ENCODE measurements at regions not wholly inside any gene's neighbourhood (a gene's known extent, or its start where the extent isn't known, plus 50 kb on each side); places are given as distances from the start of the nearest gene placed in this dataset.
"Not testable (repeated sequence)": the region's sequence is repeated elsewhere in the genome, so short reads cannot be mapped to it uniquely, and the experiment has no call there.

DNA sequence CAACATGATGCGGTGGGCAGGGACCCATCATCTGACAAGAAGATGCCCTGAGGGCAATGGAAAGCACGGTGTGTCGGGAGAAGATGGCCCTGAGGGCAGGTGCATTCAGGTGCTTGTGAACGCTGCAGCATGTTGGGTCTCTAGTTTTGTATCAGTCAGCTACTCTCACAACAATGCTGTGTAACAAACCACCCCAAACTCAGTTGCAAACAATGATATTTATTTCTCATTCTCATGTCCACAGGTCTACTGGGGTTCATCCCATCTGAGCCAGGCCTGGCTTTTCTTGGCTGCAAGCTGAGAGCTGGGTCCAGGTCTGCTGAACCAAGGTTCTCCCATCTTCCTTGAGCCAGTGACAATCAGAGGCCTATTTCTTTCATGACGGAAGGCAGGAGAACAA, 461.6 kb downstream of the PREX1 start:
- no peak for DNase-seq (ENCODE audit: extremely low read depth, low read depth, low spot score)

DNA sequence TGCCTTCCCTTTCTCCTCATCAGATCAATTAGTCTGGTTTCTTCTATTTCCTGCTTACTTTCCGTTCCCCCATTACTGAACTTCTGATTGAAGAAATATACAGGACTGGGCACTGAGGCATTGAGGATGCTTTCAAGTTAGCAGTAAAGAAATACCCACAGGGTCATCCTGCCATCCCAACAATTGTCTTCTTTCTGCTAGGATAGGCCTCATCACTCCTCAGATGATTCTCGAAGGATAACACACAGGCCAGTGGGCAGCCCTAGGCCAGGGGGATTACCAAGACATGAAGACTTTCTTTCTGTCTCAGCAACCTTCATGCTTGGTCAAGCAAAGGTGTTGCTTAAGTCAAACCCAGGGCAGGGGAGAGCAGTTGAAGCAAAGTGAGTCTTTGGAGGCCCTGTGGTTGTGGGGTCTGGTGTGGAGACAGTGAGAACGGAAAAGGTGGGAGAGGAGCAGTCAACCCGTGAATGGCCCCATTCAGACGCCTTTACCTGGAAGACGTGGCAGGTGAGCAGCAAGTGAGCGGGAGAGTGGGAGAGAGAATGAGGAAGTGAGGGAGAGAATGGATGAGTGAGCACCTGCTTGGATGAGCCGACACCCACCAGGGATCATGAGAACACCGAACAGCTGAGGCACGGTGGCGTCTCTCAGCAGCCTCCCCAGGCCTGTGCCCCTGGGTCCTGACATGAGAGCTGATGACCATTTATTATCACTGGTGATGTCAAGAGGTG, 462.9 kb downstream of the PREX1 start:
- DNase-seq (ENCODE audit: extremely low read depth, low read depth, low spot score) = no peak

DNA sequence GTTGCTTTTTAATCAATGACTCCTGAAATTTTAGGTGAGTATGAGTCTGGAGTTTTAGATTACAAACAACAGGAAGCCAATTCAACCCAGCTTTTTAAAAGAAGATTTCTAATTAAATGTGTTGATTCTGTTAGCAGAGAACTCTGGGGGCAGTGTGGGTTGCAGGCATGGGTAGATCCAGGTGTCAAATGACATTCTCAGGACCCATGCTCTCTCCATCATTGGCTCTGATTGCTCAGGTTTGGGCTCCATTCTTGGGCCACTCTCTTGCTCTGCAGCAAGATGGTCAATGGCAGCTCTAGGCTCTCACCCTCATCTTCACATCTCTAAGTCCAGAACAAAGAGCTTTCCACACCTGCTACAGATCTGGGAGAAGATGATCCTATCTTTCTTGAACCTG, 463.7 kb downstream of the PREX1 start:
- no peak for DNase-seq (ENCODE audit: extremely low read depth, low read depth, low spot score)

DNA sequence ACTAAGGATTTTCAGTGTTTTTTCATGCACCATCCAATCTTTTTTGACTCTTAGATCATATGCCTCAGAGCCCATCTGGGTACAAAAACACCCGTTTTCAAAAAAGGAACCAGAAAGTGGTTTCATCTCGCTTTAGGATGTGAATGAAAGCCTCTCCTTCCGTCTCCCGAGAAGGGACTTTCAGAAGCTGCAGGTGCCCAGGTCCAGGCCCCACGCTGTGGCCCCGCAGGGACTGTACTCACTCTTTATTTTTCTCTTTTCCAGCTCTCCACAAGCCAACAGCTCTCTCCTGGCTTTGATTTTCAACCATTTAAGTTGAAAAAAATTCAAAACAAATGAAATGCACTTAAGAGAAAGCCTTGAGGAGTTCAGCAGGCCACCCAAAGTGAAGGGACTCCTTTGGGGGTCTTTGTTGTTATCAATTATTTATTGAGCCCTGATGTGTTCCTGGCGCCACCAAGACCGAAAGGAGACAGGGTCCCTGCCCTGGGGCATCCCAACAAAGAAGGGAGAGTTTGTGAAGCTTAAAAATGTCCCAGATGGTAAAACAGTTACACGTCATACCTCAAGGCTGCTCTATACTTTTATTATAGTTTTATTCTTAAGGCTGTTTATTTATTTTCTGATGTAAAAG, 467.3 kb downstream of the PREX1 start:
- DNase-seq (ENCODE audit: extremely low read depth, low read depth, low spot score) = no peak

DNA sequence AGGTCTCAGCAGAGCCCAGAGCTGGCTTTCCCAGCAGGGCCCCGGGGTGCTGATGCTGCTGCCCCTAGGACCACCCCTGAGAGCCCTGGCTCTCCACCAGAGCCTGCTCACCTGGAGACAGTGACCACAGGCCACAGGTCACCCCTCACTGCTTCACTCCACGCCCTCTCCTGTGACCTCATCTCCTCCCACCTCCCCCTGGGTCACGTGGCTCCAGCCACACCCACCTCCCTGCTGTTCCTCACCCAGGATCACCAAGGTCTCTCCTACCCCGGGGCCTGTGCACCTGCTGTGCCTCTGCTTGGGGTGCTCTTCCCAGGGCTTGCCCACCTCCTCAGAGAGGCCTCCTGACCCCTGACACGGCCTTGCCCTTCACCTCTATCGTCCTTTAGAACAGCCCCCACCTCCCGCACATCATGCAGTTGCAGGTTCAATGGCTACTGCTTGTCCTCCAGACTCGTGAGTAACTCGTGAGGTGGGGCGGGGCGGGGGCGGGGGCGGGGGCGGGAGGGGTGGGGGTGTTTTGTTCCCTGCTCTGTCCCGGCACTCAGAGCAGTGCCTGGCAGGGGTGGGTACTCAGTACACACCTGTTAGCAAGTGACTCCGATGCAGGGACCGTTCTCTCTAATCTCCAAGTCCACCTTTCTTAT, 468.0 kb downstream of the PREX1 start:
- DNase-seq (ENCODE audit: extremely low read depth, low read depth, low spot score) = no peak

DNA sequence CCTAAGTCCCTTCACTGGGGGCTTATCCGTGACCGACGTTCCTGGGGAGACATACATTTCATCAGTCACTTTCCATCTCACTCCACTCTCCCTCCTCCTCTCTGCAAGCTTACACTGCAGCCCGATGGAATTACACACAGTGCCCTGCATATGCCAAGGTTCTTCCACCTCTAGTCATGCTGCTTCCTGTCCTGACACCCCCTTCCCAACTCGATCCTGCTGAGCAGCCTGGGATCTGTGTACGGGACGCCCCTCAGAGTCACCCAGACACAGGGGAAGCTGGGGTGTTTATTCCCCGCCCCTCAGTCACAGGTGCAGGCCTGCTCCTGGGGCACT, 468.8 kb downstream of the PREX1 start:
- not testable (repeated sequence) for DNase-seq (ENCODE audit: extremely low read depth, low read depth, low spot score)

DNA sequence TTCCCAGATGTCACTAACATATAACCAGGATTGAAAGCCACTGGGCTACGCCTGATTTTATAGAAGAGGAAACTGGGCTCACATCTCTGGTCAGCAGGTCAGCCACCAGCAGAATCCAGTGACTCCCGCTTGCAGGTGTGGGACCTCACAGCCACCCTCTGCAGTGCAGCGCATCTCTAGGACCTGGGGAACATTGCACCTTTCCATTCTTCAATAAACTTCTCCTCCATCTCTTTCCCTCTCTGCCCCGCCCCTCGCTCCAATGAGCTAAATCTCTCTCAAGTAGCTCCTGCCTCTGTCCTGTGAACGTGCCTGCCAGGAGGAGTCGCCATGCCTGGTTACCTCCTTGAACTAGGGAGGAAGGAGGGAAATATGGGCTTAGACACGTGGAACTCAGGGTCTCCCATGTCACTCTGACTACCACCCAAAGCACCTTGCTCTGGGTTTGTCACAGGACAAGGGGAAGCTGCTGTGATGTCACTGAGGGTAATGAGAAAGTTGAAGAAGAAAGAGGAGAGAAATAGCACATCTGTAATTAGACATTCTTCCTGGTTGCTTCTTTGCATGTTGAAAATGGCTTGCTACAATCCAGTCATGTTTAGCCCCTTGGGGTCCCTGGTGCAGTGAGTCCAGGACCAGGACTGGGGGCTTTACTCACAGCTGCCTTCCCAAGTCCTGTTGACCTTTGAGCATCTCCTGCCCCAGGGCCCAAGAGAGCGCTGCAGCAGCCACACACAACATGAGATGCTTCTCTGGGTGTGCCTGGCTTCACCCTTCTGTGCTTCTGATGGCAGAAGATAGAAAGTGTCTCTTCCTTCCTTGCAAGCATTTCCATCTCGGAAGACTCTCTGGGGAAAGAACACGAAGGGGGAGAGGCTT, 469.4 kb downstream of the PREX1 start:
- DNase-seq (ENCODE audit: extremely low read depth, low read depth, low spot score) = no peak

DNA sequence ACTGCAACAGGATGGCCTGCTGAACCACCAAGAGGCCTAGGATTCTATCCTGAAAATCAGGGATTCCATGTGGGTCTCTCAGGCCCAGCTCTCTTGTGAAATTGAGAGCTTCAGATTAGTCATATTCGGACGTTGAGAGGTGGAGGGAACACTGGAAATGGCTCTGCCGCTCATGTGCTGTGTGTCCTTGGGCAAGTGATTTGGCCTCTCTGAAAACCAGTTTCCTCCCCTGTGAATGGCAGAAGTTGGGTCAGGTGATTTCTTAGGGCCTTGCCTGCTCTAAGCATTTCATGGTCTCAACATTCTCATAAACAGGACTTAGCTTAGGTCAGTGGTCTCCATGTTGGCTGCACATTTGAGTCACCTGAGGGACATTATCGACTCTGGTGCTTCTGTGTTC, 470.1 kb downstream of the PREX1 start:
- no peak for DNase-seq (ENCODE audit: extremely low read depth, low read depth, low spot score)

DNA sequence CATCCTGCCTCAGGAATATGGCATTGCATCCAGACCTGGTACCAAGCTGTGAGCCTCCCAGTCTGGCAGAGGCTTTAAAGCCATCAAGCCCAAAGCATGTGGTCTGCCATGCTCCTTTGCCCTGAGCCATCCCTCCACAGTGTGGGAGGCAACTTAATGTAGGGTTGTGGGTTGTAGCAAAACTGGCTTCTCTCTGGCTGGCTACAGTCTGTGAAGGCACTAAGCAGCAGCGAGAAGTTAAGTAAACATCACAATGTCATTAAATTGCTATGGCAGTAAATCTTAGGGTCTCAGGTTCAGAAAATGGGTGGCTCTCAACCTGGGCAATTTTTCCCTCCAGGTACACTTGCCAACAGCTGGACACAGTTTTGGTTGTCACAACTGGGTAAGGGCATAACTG, 472.9 kb downstream of the PREX1 start:
- no peak for DNase-seq (ENCODE audit: extremely low read depth, low read depth, low spot score)

DNA sequence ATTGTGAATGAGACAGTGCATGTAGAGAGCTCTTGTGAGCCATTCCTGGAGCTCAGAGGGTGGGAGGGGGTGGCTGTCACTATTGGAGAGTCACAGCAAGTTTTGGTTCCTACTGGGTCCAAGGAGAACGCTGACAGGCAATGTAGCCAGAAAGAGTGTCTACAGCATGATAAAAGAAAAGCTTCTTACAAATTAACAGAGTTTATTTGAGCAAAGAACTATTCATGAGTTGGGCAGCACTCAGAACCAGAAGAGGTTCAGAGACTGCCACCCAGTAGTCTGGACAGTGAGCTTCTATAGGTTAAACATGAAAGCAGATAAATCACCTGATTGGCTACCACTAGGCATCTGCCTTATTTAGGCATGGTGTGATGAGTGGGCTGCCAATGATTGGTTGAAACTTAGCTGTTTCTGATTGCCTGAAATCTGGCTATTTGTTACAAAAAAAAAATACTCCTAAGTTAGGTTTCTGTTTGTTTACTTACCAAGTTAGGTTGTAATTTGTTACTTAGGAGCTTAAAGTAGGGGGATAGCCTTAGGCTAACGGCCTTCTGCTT, 473.4 kb downstream of the PREX1 start:
- DNase-seq (ENCODE audit: extremely low read depth, low read depth, low spot score) = no peak

DNA sequence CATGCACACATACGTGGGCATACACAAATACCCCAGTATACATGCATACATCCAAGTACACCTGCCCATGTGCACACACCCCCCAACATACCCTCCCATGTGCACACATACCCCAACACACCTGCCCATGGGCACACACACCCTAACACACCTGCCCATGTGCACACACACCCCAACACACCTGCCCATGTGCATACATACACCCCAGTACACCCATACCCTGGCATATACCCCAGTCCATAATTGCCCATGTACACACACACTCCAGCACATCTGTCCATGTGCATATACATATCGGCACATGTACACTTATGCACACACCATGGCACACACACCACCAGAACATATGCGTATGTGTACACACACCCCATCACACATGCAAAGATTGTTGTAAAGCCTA, 475.2 kb downstream of the PREX1 start:
- DNase-seq (ENCODE audit: extremely low read depth, low read depth, low spot score) = no peak

DNA sequence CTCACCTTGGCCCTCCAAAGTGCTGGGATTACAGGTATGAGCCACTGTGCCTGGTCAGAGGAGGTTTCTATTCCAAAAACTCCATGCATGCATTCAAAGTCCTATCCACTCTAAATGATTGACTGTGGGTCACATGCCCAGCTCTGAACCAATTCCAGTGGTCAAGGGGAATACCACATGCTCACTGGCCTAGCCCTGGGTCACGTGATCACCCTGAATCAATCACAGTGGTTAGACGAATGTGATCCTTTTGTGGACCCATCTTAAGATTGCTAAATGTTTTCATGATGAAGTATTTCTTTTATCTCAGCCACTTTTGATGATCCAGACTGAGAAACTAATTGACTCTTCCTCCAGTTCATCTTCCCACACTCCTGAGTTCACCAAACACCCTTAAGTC, 475.8 kb downstream of the PREX1 start:
- DNase-seq (ENCODE audit: extremely low read depth, low read depth, low spot score) = no peak

DNA sequence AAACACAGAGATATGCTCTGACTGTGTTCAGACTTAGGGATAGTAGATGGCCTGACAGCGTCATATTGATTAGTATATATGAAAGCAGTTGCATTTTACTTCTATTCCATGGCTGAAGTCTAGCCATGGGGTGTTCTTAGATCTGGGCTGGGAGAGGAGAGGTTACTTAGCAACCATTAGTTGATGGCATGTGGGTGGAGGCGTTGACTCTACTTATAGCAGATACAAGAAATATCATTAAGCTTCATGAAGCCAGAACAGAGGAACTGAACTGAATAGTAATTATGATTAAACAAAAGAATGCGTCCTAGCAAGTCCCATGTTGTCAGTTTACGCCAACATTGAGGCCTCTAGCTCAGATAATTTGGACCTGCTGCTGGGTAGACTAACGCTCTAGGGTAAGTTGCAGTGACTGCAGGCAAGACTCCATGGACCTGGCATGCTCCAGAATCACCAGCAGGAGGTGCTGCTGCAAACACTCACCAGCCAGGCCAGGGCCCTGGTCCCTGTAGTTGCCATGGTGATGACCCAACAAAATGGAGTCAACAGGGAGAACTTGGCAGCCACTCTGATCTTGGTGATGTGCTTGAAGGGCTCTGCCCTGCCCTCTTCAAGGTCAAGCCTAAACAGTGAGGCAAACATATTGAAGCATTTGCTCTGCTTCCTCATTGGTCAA, 477.3 kb downstream of the PREX1 start:
- DNase-seq (ENCODE audit: extremely low read depth, low read depth, low spot score) = no peak

DNA sequence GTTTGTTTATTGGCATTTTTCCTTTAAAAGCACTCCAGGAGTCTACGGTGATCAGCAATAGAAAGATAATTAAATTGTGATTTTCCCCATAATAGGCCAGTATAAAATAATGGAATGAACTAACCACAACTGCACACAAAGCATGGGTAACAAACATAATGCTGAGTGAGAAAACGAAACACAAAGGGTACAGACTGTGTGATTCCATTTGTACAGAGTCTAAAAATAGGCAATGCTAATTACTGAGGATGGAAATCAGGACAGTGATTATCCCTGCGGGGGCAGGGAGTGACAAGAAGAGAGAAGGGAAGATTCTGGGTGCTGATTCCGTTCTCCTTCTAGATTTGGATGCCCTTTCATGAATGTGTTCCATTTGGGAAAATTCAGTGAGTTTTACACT, 478.1 kb downstream of the PREX1 start:
- no peak for DNase-seq (ENCODE audit: extremely low read depth, low read depth, low spot score)

DNA sequence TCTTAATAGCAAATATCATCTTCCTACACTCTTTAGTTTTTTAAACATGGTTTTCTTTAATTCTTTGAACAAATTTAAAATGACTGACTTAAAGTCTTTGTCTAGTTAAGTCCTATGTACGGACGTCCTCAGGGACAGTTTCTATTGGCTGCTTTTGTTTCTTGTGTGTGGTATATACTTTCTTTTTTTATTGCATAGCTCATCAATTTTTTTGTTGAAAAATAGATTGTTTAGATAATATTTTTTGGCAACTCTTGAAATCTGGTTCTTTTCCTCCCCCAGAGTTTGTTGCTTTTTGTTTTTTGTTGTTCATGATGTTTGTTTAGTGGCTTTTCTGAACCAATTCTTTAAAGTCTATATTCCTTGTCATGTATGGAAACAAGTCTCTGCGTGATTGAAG, 479.8 kb downstream of the PREX1 start:
- DNase-seq (ENCODE audit: extremely low read depth, low read depth, low spot score) = no peak

DNA sequence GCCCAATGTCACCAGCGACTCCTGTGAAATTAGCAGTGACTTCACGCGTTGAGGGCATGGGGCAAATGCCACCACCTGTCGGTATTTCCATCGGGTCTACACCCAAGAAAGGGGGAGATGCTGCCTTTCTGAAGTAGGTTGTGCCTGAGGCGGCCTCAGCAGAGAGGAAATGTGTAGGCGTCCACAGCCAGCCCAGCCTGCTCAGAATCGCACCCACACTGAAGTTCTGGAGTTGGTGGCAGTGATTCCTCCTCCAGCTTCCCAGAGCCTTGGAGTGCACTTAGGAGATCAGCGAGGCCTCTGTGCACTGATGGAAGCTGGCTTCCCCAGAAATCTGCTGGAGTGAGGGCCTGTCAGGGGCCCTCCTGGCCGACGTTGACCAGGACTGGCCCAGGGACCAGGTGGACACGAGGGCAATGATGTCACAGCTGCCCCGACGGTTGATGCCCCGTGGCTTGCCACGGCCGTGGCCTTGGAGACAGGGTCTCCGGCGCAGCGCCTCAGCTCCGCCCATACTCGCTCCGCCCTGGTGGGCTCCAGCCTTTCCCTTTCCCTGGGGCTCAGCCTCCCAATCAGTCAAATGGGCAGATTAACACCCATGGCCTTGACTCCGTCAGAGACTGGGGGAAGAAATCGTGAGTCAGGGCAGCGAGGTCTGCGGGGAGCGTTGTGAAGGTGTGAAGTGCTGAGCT, 484.8 kb downstream of the PREX1 start:
- no peak for DNase-seq (ENCODE audit: extremely low read depth, low read depth, low spot score)

DNA sequence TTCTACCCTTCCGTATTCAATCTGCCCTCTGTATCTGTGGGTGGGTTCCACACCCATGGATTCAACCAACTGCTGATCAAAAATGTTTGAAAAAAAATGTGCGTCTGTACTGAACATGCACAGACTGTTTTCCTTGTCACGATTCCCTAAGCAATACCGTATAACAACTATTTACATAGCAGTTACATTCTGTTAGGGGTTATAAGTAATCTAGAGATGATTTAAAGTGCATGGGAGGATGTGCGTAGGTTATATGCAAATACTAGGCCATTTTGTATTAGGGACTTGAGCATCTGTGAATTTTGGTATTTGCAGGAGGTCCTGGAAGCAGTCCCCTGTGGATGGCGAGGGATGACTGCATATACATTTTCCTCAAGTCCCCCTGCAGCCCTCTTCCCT, 486.9 kb downstream of the PREX1 start:
- DNase-seq (ENCODE audit: extremely low read depth, low read depth, low spot score) = no peak

DNA sequence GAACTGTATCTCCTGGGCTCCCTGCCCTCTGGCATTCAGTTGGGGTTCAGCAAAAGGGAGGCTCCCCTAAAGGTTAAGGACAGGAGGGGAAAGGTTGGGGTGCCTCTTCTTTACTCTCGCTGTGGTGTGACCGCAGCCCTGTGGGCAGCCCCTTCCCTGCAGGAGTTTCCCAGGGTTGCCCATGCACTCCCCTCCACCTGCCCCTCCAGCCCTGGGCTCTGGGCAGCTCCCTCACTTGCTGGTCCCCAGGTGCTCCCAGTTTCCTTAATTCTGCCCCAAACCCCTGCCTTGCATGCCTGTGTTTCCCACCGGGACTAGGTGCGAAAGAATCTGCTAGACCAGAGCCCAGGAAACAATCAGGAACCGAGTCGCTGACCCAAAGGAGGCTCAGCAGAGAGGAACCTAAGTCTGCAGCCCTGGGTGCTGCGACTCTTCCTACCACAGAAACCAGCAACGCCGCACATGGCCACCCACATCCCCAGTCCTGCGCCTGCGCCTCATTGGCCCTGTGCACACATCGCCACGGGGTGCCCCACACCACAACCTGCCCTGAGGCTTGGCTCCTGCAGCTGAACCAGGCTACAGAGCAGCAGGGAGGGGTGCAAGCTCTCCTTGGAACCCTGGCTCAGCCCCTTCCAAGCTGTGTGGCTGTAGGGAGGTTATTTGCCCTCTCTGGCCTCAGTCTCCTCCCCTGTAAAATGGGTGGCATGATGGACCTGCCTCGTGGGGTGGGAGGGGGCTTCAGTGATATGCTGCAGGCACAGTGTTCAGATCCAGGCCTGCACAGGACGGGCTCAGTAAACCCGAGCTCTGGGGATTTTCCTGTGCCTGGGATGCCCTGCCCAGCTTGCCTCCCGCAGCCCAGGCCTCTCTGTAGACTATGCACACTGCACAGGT, 487.6 kb downstream of the PREX1 start:
- no peak for DNase-seq (ENCODE audit: extremely low read depth, low read depth, low spot score)

Data from glomerular endothelial cell (primary cell).